Mesothelial cell of epicardium (in vitro differentiated cells): ENCODE measurements at regions not wholly inside any gene's neighbourhood (a gene's known extent, or its start where the extent isn't known, plus 50 kb on each side); places are given as distances from the start of the nearest gene placed in this dataset.

Experiments
- DNase-seq, 2 experiments: peaks; one replicate each; pipeline ENCODE4 v3.0.0; 2021; ENCODE audit warnings: low spot score in 2 of 2; ENCODE audit not compliant: unreplicated experiment in 2 of 2
- H3K27ac Mint-ChIP-seq: 2 replicates; pipeline ENCODE4 v1.8.0; 2021; ENCODE audit warnings: mixed read lengths
- H3K27me3 Mint-ChIP-seq: 2 replicates; pipeline ENCODE4 v1.8.0; 2021; ENCODE audit warnings: low read depth, mixed read lengths
- H3K36me3 Mint-ChIP-seq: 2 replicates; pipeline ENCODE4 v1.8.0; 2021; ENCODE audit warnings: mixed read lengths
- H3K4me1 Mint-ChIP-seq: 2 replicates; pipeline ENCODE4 v1.8.0; 2021; ENCODE audit warnings: mixed read lengths
- H3K4me3 Mint-ChIP-seq: 2 replicates; pipeline ENCODE4 v1.8.0; 2021; ENCODE audit warnings: mild to moderate bottlenecking, moderate library complexity, mixed read lengths
- H3K9me3 Mint-ChIP-seq: 2 replicates; pipeline ENCODE4 v1.8.0; 2021; ENCODE audit warnings: mixed read lengths
- CTCF ChIP-seq: fragments of 200-600 bp; sonication (generic); IDR thresholded peaks from one replicate; pipeline ENCODE4 v1.5.0; 2021; ENCODE audit warnings: antibody characterized with exemption; ENCODE audit not compliant: unreplicated experiment

GRCh38 chr15:97692301-97693015, 268.0 kb upstream of the ARRDC4 start:
- no peak overlapping the region for H3K27ac Mint-ChIP-seq
- no peak for DNase-seq
- H3K9me3 Mint-ChIP-seq, result peaks cover 1% of the 10 kb centered on the region
- H3K36me3 Mint-ChIP-seq, result no peaks in the 10 kb centered on the region
- peaks cover 20% of the 10 kb centered on the region for H3K27me3 Mint-ChIP-seq
- H3K4me3 Mint-ChIP-seq, result no peak overlapping the region
- no peak for TF ChIP-seq CTCF
- H3K4me1 Mint-ChIP-seq, result no peaks in the 10 kb centered on the region

GRCh38 chr15:97694456-97694855, 266.0 kb upstream of the ARRDC4 start:
- Mint-ChIP-seq H3K4me3 (no peak overlapping the region), H3K27ac (no peak overlapping the region), H3K4me1 (no peaks in the 10 kb centered on the region), H3K36me3 (no peaks in the 10 kb centered on the region), H3K9me3 (peaks cover 10% of the 10 kb centered on the region), H3K27me3 (peaks cover 3% of the 10 kb centered on the region)
- DNase-seq, result no peak
- no peak for TF ChIP-seq CTCF

GRCh38 chr15:97703400-97703799, 257.1 kb upstream of the ARRDC4 start:
- DNase-seq, result no peak
- H3K27me3 Mint-ChIP-seq, result peaks cover 14% of the 10 kb centered on the region
- TF ChIP-seq CTCF, result no peak
- no peak overlapping the region for H3K27ac Mint-ChIP-seq
- no peaks in the 10 kb centered on the region for H3K4me1 Mint-ChIP-seq
- no peak overlapping the region for H3K4me3 Mint-ChIP-seq
- H3K36me3 Mint-ChIP-seq, result no peaks in the 10 kb centered on the region
- H3K9me3 Mint-ChIP-seq, result no peaks in the 10 kb centered on the region

GRCh38 chr15:97706059-97706458, 254.4 kb upstream of the ARRDC4 start:
- no peak for DNase-seq
- H3K9me3 Mint-ChIP-seq, result no peaks in the 10 kb centered on the region
- no peak overlapping the region for H3K4me3 Mint-ChIP-seq
- no peaks in the 10 kb centered on the region for H3K36me3 Mint-ChIP-seq
- no peak for TF ChIP-seq CTCF
- H3K4me1 Mint-ChIP-seq, result no peaks in the 10 kb centered on the region
- peaks cover 22% of the 10 kb centered on the region for H3K27me3 Mint-ChIP-seq
- H3K27ac Mint-ChIP-seq, result no peak overlapping the region

- H3K27me3 Mint-ChIP-seq, result peaks cover 17% of the 10 kb centered on the region
- no peak overlapping the region for H3K27ac Mint-ChIP-seq
- H3K36me3 Mint-ChIP-seq, result no peaks in the 10 kb centered on the region
- DNase-seq, result no peak
- H3K9me3 Mint-ChIP-seq, result no peaks in the 10 kb centered on the region
- no peak for TF ChIP-seq CTCF
- no peak overlapping the region for H3K4me3 Mint-ChIP-seq
- H3K4me1 Mint-ChIP-seq, result no peaks in the 10 kb centered on the region
Observed at GRCh38 chr15:97708252-97708651, 252.3 kb upstream of the ARRDC4 start.

GRCh38 chr15:97712530-97712929, 248.0 kb upstream of the ARRDC4 start:
- Mint-ChIP-seq H3K36me3 (no peaks in the 10 kb centered on the region), H3K27me3 (peaks cover 12% of the 10 kb centered on the region), H3K4me1 (no peaks in the 10 kb centered on the region), H3K27ac (no peak overlapping the region), H3K4me3 (no peak overlapping the region), H3K9me3 (no peaks in the 10 kb centered on the region)
- DNase-seq, result no peak
- TF ChIP-seq CTCF, result no peak
